Left lung (tissue), 4 donors: ENCODE measurements at regions not wholly inside any gene's neighbourhood (a gene's known extent, or its start where the extent isn't known, plus 50 kb on each side); places are given as distances from the start of the nearest gene placed in this dataset.

Source experiments
- ATAC-seq: fragments of 200-7000 bp; cut with Tn5 transposase; one replicate; pipeline ENCODE4 v1.9.1; 2020; ENCODE audit warnings: moderate library complexity
- DNase-seq, 4 donors: peaks; one replicate each; pipeline ENCODE4 v3.0.0-alpha.2; 2013 to 2020
- H3K27ac ChIP-seq, 2 donors: fragments of 200-600 bp; sonication (generic) in 1 of 2; one replicate each; pipeline versions ENCODE4 v1.5.0 to v1.8.0; 2020 to 2021
- H3K27me3 ChIP-seq, 2 donors: fragments of 200-600 bp; sonication (generic) in 1 of 2; one replicate each; pipeline versions ENCODE4 v1.5.0 to v1.8.0; 2020 to 2021
- H3K36me3 ChIP-seq, 2 donors: fragments of 200-600 bp; sonication (generic) in 1 of 2; one replicate each; pipeline versions ENCODE4 v1.5.0 to v1.8.0; 2020 to 2021
- H3K4me1 ChIP-seq, 2 donors: fragments of 200-600 bp; one replicate each; pipeline ENCODE4 v1.8.0; 2021
- H3K4me3 ChIP-seq, 2 donors: fragments of 200-600 bp; sonication (generic) in 1 of 2; one replicate each; pipeline versions ENCODE4 v1.5.0 to v1.8.0; 2020 to 2021; ENCODE audit warnings: mild to moderate bottlenecking in 1 of 2
- H3K9me3 ChIP-seq, 2 donors: fragments of 200-600 bp; sonication (generic) in 1 of 2; one replicate each; pipeline versions ENCODE4 v1.5.0 to v1.8.0; 2020 to 2021
- CTCF ChIP-seq, 2 donors: fragments of 200-600 bp; sonication (generic) in 1 of 2; IDR thresholded peaks; one replicate each; pipeline versions ENCODE4 v1.5.0 to v1.8.0; 2021; ENCODE audit warnings: antibody characterized with exemption in 2 of 2
- intact Hi-C, 2 donors: fragments of 100-400 bp; cut with DNase I; formaldehyde crosslinking; loops; one replicate each; pipeline versions ENCODE4 v1.11.2 to v1.14.2; 2022
- donor health status: DM: no; HTN: yes; CAD: no.
- donor health status: DM: no; HTN: no; CAD: no.

GRCh38 chr5:29185558-29185957 lies 2007.9 kb upstream of the CDH6 start:
- DNase-seq (no peak), ATAC-seq (no peak)
- Histone ChIP-seq H3K27me3 (no peaks in the 10 kb centered on the region), H3K4me3 (no peak overlapping the region), H3K9me3 (peaks cover 0 to 3% of the 10 kb centered on the region in 2 donors), H3K27ac (no peak overlapping the region), H3K36me3 (no peaks in the 10 kb centered on the region), H3K4me1 (no peaks in the 10 kb centered on the region)
- intact Hi-C loops = no loop called here
- no peak for TF ChIP-seq CTCF (IDR thresholded peaks at IDR 0.05)

- Histone ChIP-seq H3K9me3 (peaks cover 0 to 16% of the 10 kb centered on the region in 2 donors), H3K4me1 (no peaks in the 10 kb centered on the region), H3K36me3 (no peaks in the 10 kb centered on the region), H3K27ac (no peak overlapping the region), H3K27me3 (no peaks in the 10 kb centered on the region), H3K4me3 (no peak overlapping the region)
- ATAC-seq (no peak), DNase-seq (no peak)
- intact Hi-C loops = no loop called here
- TF ChIP-seq CTCF (IDR thresholded peaks at IDR 0.05) = no peak
Observed at GRCh38 chr5:29175774-29176173, 2017.7 kb upstream of the CDH6 start.

- no peak for TF ChIP-seq CTCF (IDR thresholded peaks at IDR 0.05)
- Histone ChIP-seq H3K36me3 (no peaks in the 10 kb centered on the region), H3K27ac (no peak overlapping the region), H3K4me1 (no peaks in the 10 kb centered on the region), H3K27me3 (no peaks in the 10 kb centered on the region), H3K9me3 (peaks cover 0 to 20% of the 10 kb centered on the region in 2 donors), H3K4me3 (no peak overlapping the region)
- intact Hi-C loops = no loop called here
- ATAC-seq (no peak), DNase-seq (no peak)
Observed at GRCh38 chr5:29170599-29170998, 2022.9 kb upstream of the CDH6 start.

GRCh38 chr5:29169886-29170285 lies 2023.6 kb upstream of the CDH6 start:
- H3K4me3 ChIP-seq = no peak overlapping the region
- peaks cover 0 to 18% of the 10 kb centered on the region in 2 donors for H3K9me3 ChIP-seq
- H3K27ac ChIP-seq = no peak overlapping the region
- no peaks in the 10 kb centered on the region for H3K27me3 ChIP-seq
- H3K36me3 ChIP-seq = no peaks in the 10 kb centered on the region
- TF ChIP-seq CTCF (IDR thresholded peaks at IDR 0.05) = no peak
- no peaks in the 10 kb centered on the region for H3K4me1 ChIP-seq
- ATAC-seq (no peak), DNase-seq (no peak)
- intact Hi-C loops = no loop called here

GRCh38 chr5:29162297-29162696 lies 2031.2 kb upstream of the CDH6 start:
- H3K27ac ChIP-seq = no peak overlapping the region
- no peak for ATAC-seq
- H3K27me3 ChIP-seq = no peaks in the 10 kb centered on the region
- intact Hi-C loops = no loop called here
- H3K36me3 ChIP-seq = no peaks in the 10 kb centered on the region
- no peaks in the 10 kb centered on the region for H3K9me3 ChIP-seq
- no peak for DNase-seq
- no peak for TF ChIP-seq CTCF (IDR thresholded peaks at IDR 0.05)
- no peak overlapping the region for H3K4me3 ChIP-seq
- no peaks in the 10 kb centered on the region for H3K4me1 ChIP-seq
